ENCODE measurements at regions not wholly inside any gene's neighbourhood (a gene's known extent, or its start where the extent isn't known, plus 50 kb on each side); places are given as distances from the start of the nearest gene placed in this dataset.

DNA sequence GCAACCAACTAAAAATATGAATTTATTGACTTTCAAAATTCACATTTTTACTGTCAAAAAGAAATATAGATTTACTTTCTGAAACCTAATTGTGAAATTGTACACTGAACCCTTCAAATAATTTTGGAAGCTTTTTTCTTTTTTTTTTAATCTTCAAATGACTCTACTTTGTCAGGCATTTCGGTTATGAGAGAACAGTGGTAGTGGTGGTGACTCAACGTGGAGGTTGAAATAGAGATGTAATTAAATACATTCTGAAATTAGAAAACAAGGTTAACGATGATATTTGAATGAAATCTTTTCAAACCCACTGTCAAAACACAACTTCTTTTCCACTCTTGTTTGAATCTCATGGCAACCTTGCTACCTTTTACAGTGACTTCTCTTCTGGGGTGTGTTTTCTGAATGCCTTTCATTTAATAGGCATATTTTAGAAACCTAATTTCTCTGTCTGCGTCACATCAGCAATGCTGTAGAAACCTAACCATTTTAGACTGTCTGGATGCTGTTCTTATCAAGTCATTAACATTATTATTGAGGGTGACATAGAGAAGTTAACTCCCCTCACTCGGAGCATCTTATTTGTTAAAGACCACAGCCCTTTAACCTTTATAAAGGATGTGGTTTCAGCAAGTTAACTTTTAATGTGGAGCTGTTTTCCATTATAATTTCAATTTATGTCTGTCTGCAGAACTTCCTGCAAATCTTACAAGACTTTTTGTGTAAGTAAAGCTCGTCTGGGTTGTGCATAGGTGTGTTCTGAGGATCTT is 136.8 kb downstream of the PCDH7 start:
- peak overlapping the region in 2 of 4 donors; percentile 5 to 43 for H3K27ac ChIP-seq (replicated peaks in 1 of 4)
- WGBS = 68% methylated on average over 6 of the region's 6 CpGs
- H3K27me3 ChIP-seq = no peaks in the 10 kb centered on the region
- no peaks in the 10 kb centered on the region for H3K36me3 ChIP-seq
- H3K9me3 ChIP-seq = no peaks in the 10 kb centered on the region
- no peak overlapping the region for H3K4me3 ChIP-seq
- TF ChIP-seq POLR2AphosphoS5 (IDR thresholded peaks at IDR 0.05) (no peak), POLR2A (IDR thresholded peaks at IDR 0.05; ENCODE audit: low read depth) (no peak)
- TF ChIP-seq, protein P1, sequence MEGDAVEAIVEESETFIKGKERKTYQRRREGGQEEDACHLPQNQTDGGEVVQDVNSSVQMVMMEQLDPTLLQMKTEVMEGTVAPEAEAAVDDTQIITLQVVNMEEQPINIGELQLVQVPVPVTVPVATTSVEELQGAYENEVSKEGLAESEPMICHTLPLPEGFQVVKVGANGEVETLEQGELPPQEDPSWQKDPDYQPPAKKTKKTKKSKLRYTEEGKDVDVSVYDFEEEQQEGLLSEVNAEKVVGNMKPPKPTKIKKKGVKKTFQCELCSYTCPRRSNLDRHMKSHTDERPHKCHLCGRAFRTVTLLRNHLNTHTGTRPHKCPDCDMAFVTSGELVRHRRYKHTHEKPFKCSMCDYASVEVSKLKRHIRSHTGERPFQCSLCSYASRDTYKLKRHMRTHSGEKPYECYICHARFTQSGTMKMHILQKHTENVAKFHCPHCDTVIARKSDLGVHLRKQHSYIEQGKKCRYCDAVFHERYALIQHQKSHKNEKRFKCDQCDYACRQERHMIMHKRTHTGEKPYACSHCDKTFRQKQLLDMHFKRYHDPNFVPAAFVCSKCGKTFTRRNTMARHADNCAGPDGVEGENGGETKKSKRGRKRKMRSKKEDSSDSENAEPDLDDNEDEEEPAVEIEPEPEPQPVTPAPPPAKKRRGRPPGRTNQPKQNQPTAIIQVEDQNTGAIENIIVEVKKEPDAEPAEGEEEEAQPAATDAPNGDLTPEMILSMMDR (IDR thresholded peaks at IDR 0.05) = no peak
- intact Hi-C loops (cut with DNase I) = no loop called here
- DNase-seq (ENCODE audit: extremely low spot score) = no peak
- peaks cover 0 to 44% (median 17%) of the 10 kb centered on the region in 4 donors for H3K4me1 ChIP-seq

DNA sequence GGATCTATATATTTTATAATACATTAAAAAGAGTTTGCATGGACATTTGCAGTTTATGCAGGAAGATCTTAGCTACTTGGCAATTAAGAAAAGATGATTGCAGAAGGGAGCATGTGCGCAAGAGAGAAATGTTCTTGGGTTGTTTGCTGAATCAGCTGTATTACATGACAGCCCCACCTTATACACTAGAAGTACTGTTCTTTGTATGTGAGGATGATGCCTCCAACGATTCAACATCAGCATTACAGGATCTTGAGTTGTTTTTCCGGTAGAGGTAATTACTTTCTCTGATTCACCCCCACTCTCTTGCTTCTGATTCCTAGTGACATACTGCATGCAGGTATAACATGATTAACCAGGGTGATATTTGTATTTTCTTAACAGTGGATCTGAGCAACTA is 140.8 kb downstream of the PCDH7 start:
- intact Hi-C loops (cut with DNase I) = no loop called here
- Histone ChIP-seq H3K27me3 (no peaks in the 10 kb centered on the region), H3K36me3 (no peaks in the 10 kb centered on the region), H3K4me3 (no peak overlapping the region), H3K9me3 (no peaks in the 10 kb centered on the region), H3K4me1 (peaks cover 6 to 65% (median 47%) of the 10 kb centered on the region in 4 donors), H3K27ac (replicated peaks in 1 of 4) (no peak overlapping the region)
- WGBS = 78% methylated on average over 3 of the region's 3 CpGs
- TF ChIP-seq, protein P1 (IDR thresholded peaks at IDR 0.05) = no peak
- TF ChIP-seq POLR2AphosphoS5 (IDR thresholded peaks at IDR 0.05) = no peak
- no peak for TF ChIP-seq EP300 (IDR thresholded peaks at IDR 0.05)
- DNase-seq (ENCODE audit: extremely low spot score) = no peak

GRCh38 chr4:30862196-30862595 is 142.0 kb downstream of the PCDH7 start:
- no peak for DNase-seq (ENCODE audit: extremely low spot score)
- Histone ChIP-seq H3K9me3 (no peaks in the 10 kb centered on the region), H3K4me1 (peaks cover 8 to 65% (median 51%) of the 10 kb centered on the region in 4 donors), H3K36me3 (no peaks in the 10 kb centered on the region), H3K4me3 (no peak overlapping the region), H3K27me3 (no peaks in the 10 kb centered on the region), H3K27ac (replicated peaks in 1 of 4) (peak overlapping the region in 1 of 4 donors; percentile 65)
- no peak for TF ChIP-seq POLR2A (IDR thresholded peaks at IDR 0.05; ENCODE audit: low read depth)
- TF ChIP-seq EP300 (IDR thresholded peaks at IDR 0.05) = no peak
- TF ChIP-seq, protein P1 (IDR thresholded peaks at IDR 0.05) = no peak
- no peak for TF ChIP-seq POLR2AphosphoS5 (IDR thresholded peaks at IDR 0.05)
- intact Hi-C loops (cut with DNase I) = no loop called here
- 82% methylated on average over 1 of the region's 1 CpG for WGBS

DNA sequence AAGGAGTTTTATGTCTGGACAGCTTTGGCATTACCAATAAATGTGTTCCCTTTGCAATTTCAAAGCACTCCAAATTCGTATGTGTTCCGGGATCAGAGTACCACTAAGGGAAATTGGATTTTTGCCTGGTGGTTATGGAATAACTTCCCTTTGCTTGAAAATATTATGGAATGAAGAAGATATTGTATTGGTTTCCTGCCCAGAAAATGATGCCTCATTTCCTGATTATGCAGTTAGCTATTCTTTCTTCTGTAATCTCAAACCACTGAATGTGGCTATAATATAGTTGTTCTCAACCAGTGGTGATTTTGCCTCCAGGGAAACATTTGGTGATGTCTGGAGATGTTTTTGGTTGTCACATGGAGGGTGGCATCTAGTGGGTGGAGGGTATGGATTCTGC is 142.9 kb downstream of the PCDH7 start:
- intact Hi-C loops (cut with DNase I) = no loop called here
- Histone ChIP-seq H3K4me1 (peaks cover 8 to 68% (median 55%) of the 10 kb centered on the region in 4 donors), H3K27ac (replicated peaks in 1 of 4) (peak overlapping the region; percentile 36 to 77 (median 62)), H3K36me3 (no peaks in the 10 kb centered on the region), H3K27me3 (no peaks in the 10 kb centered on the region), H3K9me3 (no peaks in the 10 kb centered on the region), H3K4me3 (no peak overlapping the region)
- TF ChIP-seq, protein P1 (IDR thresholded peaks at IDR 0.05) = no peak
- TF ChIP-seq EP300 (IDR thresholded peaks at IDR 0.05) (no peak), POLR2A (IDR thresholded peaks at IDR 0.05; ENCODE audit: low read depth) (no peak), POLR2AphosphoS5 (IDR thresholded peaks at IDR 0.05) (no peak)
- 24% methylated on average over 2 of the region's 2 CpGs for WGBS
- no peak for DNase-seq (ENCODE audit: extremely low spot score)
